GM18951 (cell line): ENCODE measurements at regions not wholly inside any gene's neighbourhood (a gene's known extent, or its start where the extent isn't known, plus 50 kb on each side); places are given as distances from the start of the nearest gene placed in this dataset.

ENCODE experiments used
- POLR2A ChIP-seq: IDR thresholded peaks from 4 replicates; pipeline ENCODE4 v1.6.1; 2011; ENCODE audit warnings: mild to moderate bottlenecking; ENCODE audit not compliant: insufficient read length, insufficient read depth; ENCODE audit errors: extremely low read depth
- in situ Hi-C: fragments of 300-500 bp; cut with MboI; formaldehyde crosslinking; loops from one replicate; pipeline ENCODE4 v1.12.0; 2022; ENCODE audit warnings: low sequenced_read_pairs, mixed read lengths, inconsistent platforms; ENCODE audit not compliant: unreplicated experiment

- no peak for TF ChIP-seq POLR2A
- in situ Hi-C loops, result no loop called here
Observed at GRCh38 chr10:123538401-123539320, 127.5 kb upstream of the GPR26 start.

- no peak for TF ChIP-seq POLR2A
- in situ Hi-C loops, result no loop called here
Observed at GRCh38 chr10:123544986-123545385, 121.2 kb upstream of the GPR26 start.

- in situ Hi-C loops, result no loop called here
Observed at GRCh38 chr10:123548770-123549169, 117.4 kb upstream of the GPR26 start.

GRCh38 chr10:123549761-123550454, 116.2 kb upstream of the GPR26 start:
- TF ChIP-seq POLR2A, result no peak
- in situ Hi-C loops, result no loop called here

More at GRCh38 chr10:123548770-123549169, 117.4 kb upstream of the GPR26 start:
- TF ChIP-seq POLR2A, result no peak

DNA sequence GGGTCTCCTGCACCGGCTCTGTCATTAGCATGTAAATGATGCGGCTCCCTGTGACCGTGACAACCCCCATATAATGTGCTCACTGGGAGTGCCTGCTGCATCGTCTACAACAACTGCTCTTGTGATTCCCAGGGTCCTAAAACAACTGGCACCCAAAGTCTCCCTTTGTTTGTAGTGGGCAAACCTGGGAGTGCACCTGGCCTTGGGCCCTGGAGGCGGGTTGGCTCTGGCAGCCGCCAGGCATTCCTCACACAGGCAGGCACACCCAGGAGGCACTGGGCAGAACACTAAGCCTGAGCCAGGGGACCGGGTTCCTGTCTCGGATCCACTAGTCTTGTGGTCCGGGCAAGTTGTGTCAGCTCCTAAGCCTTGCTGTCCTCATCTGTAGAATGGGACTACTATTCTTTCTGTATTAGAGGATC, 115.5 kb upstream of the GPR26 start:
- in situ Hi-C loops, result no loop called here
- TF ChIP-seq POLR2A, result no peak

- no peak for TF ChIP-seq POLR2A
- in situ Hi-C loops, result no loop called here
Observed at GRCh38 chr10:123551259-123551658, 114.9 kb upstream of the GPR26 start.

DNA sequence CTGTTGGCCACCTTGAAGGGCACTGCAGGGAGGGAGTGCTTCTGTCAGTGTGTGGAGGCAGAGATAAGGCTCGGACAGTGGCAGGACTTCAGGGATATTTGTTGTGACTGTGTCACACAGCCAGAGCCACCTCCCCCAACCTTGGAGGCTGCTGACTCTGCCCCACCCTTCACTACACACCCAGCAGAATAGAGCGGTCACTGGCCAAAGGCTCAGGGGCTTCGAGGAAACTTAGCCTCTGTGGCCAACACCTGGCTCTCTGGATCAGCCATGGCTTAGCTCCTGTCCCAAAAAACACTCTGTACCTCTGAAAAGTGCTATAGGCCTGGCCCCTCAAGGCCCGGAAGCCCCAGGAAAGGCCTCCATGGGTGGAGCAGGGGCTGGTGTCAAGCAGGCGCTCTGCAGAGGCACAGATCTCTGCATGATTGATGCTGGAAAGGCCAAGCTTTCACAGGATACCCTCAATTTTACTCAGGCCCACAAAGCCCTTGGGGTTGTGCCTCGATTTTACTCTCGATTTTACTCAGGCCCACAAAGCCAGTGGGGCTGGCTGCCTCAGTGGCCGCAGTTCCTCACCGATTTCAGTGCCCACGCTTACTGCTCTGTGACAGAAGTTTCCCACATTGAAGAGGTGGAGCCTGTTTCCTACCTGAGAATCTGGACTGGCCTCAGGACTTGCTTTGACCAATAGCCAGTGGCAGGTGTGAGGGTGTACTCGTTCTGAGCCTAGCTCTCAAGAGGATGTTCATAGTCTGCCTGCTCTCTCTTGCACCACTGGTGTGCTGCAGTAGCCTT, 113.2 kb upstream of the GPR26 start:
- no peak for TF ChIP-seq POLR2A
- in situ Hi-C loops, result no loop called here

GRCh38 chr10:123553810-123554430, 112.2 kb upstream of the GPR26 start:
- in situ Hi-C loops, result no loop called here
- TF ChIP-seq POLR2A, result no peak

GRCh38 chr10:123554656-123555055, 111.5 kb upstream of the GPR26 start:
- TF ChIP-seq POLR2A, result no peak
- in situ Hi-C loops, result no loop called here

DNA sequence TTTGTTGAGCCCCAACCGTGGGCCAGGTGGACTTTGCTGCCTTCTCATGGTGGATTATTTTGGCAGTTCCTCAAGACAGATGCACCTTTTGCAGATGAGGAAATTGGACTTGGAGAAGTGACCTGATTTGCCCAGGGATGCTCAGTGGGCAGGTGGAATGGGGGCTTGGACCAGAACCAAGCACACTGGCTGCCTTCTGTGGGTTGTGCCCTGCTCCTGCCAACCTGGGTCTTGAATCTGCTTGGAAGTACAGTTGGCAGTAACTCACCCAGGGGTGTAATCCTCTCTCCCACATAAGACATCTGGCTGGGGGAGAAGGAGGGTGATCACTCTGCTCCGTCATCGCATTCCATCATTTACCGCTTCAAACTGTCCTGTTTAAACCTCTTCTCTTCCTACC, 110.5 kb upstream of the GPR26 start:
- in situ Hi-C loops, result no loop called here
- no peak for TF ChIP-seq POLR2A

DNA sequence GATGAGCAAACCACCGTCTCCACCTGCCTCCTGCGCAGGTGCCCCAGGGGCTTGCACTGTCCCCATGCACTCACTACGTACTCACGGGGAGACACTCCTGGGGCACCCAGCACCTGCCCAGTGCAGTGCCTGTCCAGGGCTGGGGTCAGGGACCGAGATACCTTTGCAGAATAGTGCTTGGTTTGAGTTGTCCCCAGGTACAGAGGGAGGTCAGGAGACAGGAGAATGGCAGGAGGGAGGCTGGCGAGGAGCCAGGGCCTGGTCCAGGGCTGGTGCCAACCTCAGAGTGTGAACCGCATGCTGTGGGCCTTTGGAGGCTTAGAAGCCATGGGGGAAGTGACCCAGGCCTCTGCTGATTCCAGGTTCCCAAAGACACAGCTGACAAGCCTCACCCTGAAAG, 110.1 kb upstream of the GPR26 start:
- no peak for TF ChIP-seq POLR2A
- in situ Hi-C loops, result no loop called here

DNA sequence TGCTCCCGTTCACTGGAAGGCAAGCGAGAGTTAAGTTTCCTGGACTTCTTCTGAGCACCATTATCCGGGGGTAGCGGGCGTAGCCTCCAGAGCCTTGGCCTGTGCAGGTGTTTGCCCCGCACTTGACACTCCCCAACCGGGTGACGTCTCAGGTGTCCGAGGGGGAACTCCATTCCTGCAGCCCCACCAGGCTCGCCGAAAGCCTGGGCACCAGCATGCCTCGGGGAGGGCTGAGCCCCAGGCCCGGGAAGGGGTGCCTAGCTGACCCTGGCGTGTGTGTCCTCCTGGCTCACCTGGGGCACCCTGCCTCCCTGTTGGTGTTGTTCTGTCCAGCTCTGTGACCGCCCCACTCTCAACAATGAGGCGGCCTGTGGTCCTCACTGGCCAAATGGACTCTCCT, 109.4 kb upstream of the GPR26 start:
- in situ Hi-C loops, result no loop called here
- TF ChIP-seq POLR2A, result no peak
